BLaER1 treated with 17β-estradiol and CSF1 and Interleukin-3, amounts not matched to agents 10 nM and 100 nM (cell line): ENCODE measurements at regions not wholly inside any gene's neighbourhood (a gene's known extent, or its start where the extent isn't known, plus 50 kb on each side); places are given as distances from the start of the nearest gene placed in this dataset.
"Not testable (repeated sequence)": the region's sequence is repeated elsewhere in the genome, so short reads cannot be mapped to it uniquely, and the experiment has no call there.

Experiments
- H3K27ac ChIP-seq, 11 experiments: shearing (Covaris generic); formaldehyde crosslinking; 2 replicates each; pipeline ENCODE4 v1.8.1; 2022
- H3K27me3 ChIP-seq, 11 experiments: shearing (Covaris generic); formaldehyde crosslinking; 2 replicates each; pipeline ENCODE4 v1.8.1; 2022
- H3K36me3 ChIP-seq, 11 experiments: shearing (Covaris generic); formaldehyde crosslinking; 2 replicates each; pipeline ENCODE4 v1.8.1; 2022
- H3K4me1 ChIP-seq, 10 experiments: shearing (Covaris generic); formaldehyde crosslinking; 2 replicates each; pipeline ENCODE4 v1.8.1; 2022
- H3K4me2 ChIP-seq, 11 experiments: shearing (Covaris generic); formaldehyde crosslinking; 2 replicates each; pipeline ENCODE4 v1.8.1; 2022
- H3K4me3 ChIP-seq, 10 experiments: shearing (Covaris generic); formaldehyde crosslinking; 2 replicates each; pipeline ENCODE4 v1.8.1; 2022
- H3K9ac ChIP-seq, 11 experiments: shearing (Covaris generic); formaldehyde crosslinking; 2 replicates each; pipeline ENCODE4 v1.8.1; 2022
- H3K9me3 ChIP-seq, 11 experiments: shearing (Covaris generic); formaldehyde crosslinking; replicated peaks in 1 of 11; 2 replicates each; pipeline ENCODE4 v1.8.1; 2022
- H4K20me1 ChIP-seq, 11 experiments: shearing (Covaris generic); formaldehyde crosslinking; 2 replicates each; pipeline ENCODE4 v1.8.1; 2022
- Cebpa-rat ChIP-seq, 11 experiments: shearing (Covaris generic); IDR thresholded peaks; 2 replicates each; pipeline ENCODE4 v1.8.1; 2022

GRCh38 chr12:33759279-33759678, 263.0 kb upstream of the ALG10 start:
- Histone ChIP-seq H3K27me3 (no peaks in the 10 kb centered on the region), H3K9ac (no peak overlapping the region), H3K27ac (no peak overlapping the region), H3K4me2 (no peak overlapping the region), H3K9me3 (no peaks in the 10 kb centered on the region), H3K4me1 (no peaks in the 10 kb centered on the region), H3K4me3 (no peak overlapping the region), H4K20me1 (no peaks in the 10 kb centered on the region), H3K36me3 (no peaks in the 10 kb centered on the region)
- no peak for TF ChIP-seq Cebpa-rat (IDR thresholded peaks at IDR 0.05)

- H3K9ac ChIP-seq = no peak overlapping the region
- no peaks in the 10 kb centered on the region for H3K36me3 ChIP-seq
- no peaks in the 10 kb centered on the region for H3K4me1 ChIP-seq
- H3K9me3 ChIP-seq = no peaks in the 10 kb centered on the region
- TF ChIP-seq Cebpa-rat (IDR thresholded peaks at IDR 0.05) = no peak
- H3K27ac ChIP-seq = no peak overlapping the region
- H3K27me3 ChIP-seq = no peaks in the 10 kb centered on the region
- H3K4me3 ChIP-seq = no peak overlapping the region
- no peak overlapping the region for H3K4me2 ChIP-seq
- no peaks in the 10 kb centered on the region for H4K20me1 ChIP-seq
Measured at GRCh38 chr12:33763331-33763730, 259.0 kb upstream of the ALG10 start.

GRCh38 chr12:33770652-33771051, 251.6 kb upstream of the ALG10 start:
- no peaks in the 10 kb centered on the region for H3K4me1 ChIP-seq
- H3K4me3 ChIP-seq = no peak overlapping the region
- H4K20me1 ChIP-seq = no peaks in the 10 kb centered on the region
- no peaks in the 10 kb centered on the region for H3K27me3 ChIP-seq
- H3K36me3 ChIP-seq = no peaks in the 10 kb centered on the region
- H3K9ac ChIP-seq = no peak overlapping the region
- no peak overlapping the region for H3K4me2 ChIP-seq
- H3K27ac ChIP-seq = no peak overlapping the region
- H3K9me3 ChIP-seq = no peaks in the 10 kb centered on the region
- TF ChIP-seq Cebpa-rat (IDR thresholded peaks at IDR 0.05) = no peak

- no peak overlapping the region for H3K27ac ChIP-seq
Measured at GRCh38 chr12:33771889-33772288, 250.4 kb upstream of the ALG10 start.

GRCh38 chr12:33773091-33773490, 249.2 kb upstream of the ALG10 start:
- H3K36me3 ChIP-seq, H3K9me3 ChIP-seq, H3K4me2 ChIP-seq, H3K9ac ChIP-seq, H3K27me3 ChIP-seq, H4K20me1 ChIP-seq, H3K4me1 ChIP-seq, H3K4me3 ChIP-seq, H3K27ac ChIP-seq: not testable (repeated sequence)

More at GRCh38 chr12:33771889-33772288, 250.4 kb upstream of the ALG10 start:
- Histone ChIP-seq H4K20me1 (no peaks in the 10 kb centered on the region), H3K4me3 (no peak overlapping the region), H3K4me2 (no peak overlapping the region), H3K4me1 (no peaks in the 10 kb centered on the region), H3K9me3 (no peaks in the 10 kb centered on the region), H3K27me3 (no peaks in the 10 kb centered on the region), H3K36me3 (no peaks in the 10 kb centered on the region), H3K9ac (no peak overlapping the region)
- no peak for TF ChIP-seq Cebpa-rat (IDR thresholded peaks at IDR 0.05)

GRCh38 chr12:33786532-33786931, 235.8 kb upstream of the ALG10 start:
- H3K9ac ChIP-seq = no peak overlapping the region
- no peak overlapping the region for H3K4me3 ChIP-seq
- H3K9me3 ChIP-seq = peaks cover 0 to 10% (median 8%) of the 10 kb centered on the region in 11 experiments; a peak in 9 of 22 replicates
- no peaks in the 10 kb centered on the region for H3K27me3 ChIP-seq
- H3K4me2 ChIP-seq = no peak overlapping the region
- no peaks in the 10 kb centered on the region for H3K4me1 ChIP-seq
- H4K20me1 ChIP-seq = no peaks in the 10 kb centered on the region; a peak in 1 of 22 replicates
- H3K36me3 ChIP-seq = no peaks in the 10 kb centered on the region
- TF ChIP-seq Cebpa-rat (IDR thresholded peaks at IDR 0.05) = no peak
- H3K27ac ChIP-seq = no peak overlapping the region

- no peak for TF ChIP-seq Cebpa-rat (IDR thresholded peaks at IDR 0.05)
- H3K9me3 ChIP-seq = peaks cover 0 to 5% (median under 1%) of the 10 kb centered on the region in 11 experiments; a peak in 6 of 22 replicates
- no peak overlapping the region for H3K4me2 ChIP-seq
- no peaks in the 10 kb centered on the region for H3K27me3 ChIP-seq
- no peak overlapping the region for H3K9ac ChIP-seq
- no peak overlapping the region for H3K27ac ChIP-seq
- H3K36me3 ChIP-seq = no peaks in the 10 kb centered on the region
- H3K4me3 ChIP-seq = no peak overlapping the region
- H4K20me1 ChIP-seq = no peaks in the 10 kb centered on the region
- no peaks in the 10 kb centered on the region for H3K4me1 ChIP-seq
Measured at GRCh38 chr12:33794954-33795353, 227.3 kb upstream of the ALG10 start.

GRCh38 chr12:33795536-33795935, 226.8 kb upstream of the ALG10 start:
- Histone ChIP-seq H3K9me3 (0 out of 22 replicates have a peak, but pooled peaks cover 0 to 5% (median 0%) of the 10 kb centered on the region in 11 experiments), H3K9ac (no peak overlapping the region), H3K4me3 (no peak overlapping the region), H3K27me3 (no peaks in the 10 kb centered on the region), H3K36me3 (no peaks in the 10 kb centered on the region), H4K20me1 (no peaks in the 10 kb centered on the region), H3K27ac (no peak overlapping the region), H3K4me2 (no peak overlapping the region), H3K4me1 (no peaks in the 10 kb centered on the region)
- no peak for TF ChIP-seq Cebpa-rat (IDR thresholded peaks at IDR 0.05)

- H3K4me2 ChIP-seq = no peak overlapping the region
- H3K9ac ChIP-seq = no peak overlapping the region
- H4K20me1 ChIP-seq = no peaks in the 10 kb centered on the region
- H3K36me3 ChIP-seq = no peaks in the 10 kb centered on the region
- peaks cover 0 to 13% (median 0%) of the 10 kb centered on the region in 11 experiments; a peak in 2 of 22 replicates for H3K9me3 ChIP-seq
- no peak overlapping the region for H3K27ac ChIP-seq
- no peak for TF ChIP-seq Cebpa-rat (IDR thresholded peaks at IDR 0.05)
- no peak overlapping the region for H3K4me3 ChIP-seq
- no peaks in the 10 kb centered on the region for H3K27me3 ChIP-seq
- H3K4me1 ChIP-seq = no peaks in the 10 kb centered on the region
Measured at GRCh38 chr12:33813536-33813935, 208.8 kb upstream of the ALG10 start.

- H3K27ac ChIP-seq = no peak overlapping the region
- no peaks in the 10 kb centered on the region for H3K36me3 ChIP-seq
- H3K9me3 ChIP-seq = peaks cover 0 to 13% (median 0%) of the 10 kb centered on the region in 11 experiments; a peak in 2 of 22 replicates
- TF ChIP-seq Cebpa-rat (IDR thresholded peaks at IDR 0.05) = no peak
- no peak overlapping the region for H3K4me3 ChIP-seq
- H3K4me2 ChIP-seq = no peak overlapping the region
- H3K9ac ChIP-seq = no peak overlapping the region
- H3K27me3 ChIP-seq = no peaks in the 10 kb centered on the region
- no peaks in the 10 kb centered on the region for H4K20me1 ChIP-seq
- H3K4me1 ChIP-seq = no peaks in the 10 kb centered on the region
Measured at GRCh38 chr12:33817713-33818112, 204.6 kb upstream of the ALG10 start.
